ENCODE measurements at regions not wholly inside any gene's neighbourhood (a gene's known extent, or its start where the extent isn't known, plus 50 kb on each side); places are given as distances from the start of the nearest gene placed in this dataset.

DNA sequence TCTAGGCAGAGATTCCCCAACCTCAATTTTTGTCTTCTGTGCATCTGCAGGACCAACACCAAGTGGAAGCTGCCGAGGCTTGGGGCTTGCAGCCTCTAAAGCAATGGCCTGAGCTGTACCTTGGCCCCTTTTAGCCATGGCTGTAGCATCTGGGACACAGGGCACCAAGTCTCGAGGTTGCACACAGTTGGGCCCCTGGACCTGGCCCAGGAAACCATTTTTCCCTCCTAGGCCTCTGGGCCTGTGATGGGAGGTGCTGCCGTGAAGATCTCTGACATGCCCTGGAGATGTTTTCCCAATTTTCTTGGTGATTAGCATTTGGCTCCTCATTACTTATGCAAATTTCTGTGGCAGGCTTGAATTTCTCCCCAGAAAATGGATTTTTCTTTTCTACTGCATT, 105.7 kb upstream of the LDAH start:
- TF ChIP-seq, protein P1, sequence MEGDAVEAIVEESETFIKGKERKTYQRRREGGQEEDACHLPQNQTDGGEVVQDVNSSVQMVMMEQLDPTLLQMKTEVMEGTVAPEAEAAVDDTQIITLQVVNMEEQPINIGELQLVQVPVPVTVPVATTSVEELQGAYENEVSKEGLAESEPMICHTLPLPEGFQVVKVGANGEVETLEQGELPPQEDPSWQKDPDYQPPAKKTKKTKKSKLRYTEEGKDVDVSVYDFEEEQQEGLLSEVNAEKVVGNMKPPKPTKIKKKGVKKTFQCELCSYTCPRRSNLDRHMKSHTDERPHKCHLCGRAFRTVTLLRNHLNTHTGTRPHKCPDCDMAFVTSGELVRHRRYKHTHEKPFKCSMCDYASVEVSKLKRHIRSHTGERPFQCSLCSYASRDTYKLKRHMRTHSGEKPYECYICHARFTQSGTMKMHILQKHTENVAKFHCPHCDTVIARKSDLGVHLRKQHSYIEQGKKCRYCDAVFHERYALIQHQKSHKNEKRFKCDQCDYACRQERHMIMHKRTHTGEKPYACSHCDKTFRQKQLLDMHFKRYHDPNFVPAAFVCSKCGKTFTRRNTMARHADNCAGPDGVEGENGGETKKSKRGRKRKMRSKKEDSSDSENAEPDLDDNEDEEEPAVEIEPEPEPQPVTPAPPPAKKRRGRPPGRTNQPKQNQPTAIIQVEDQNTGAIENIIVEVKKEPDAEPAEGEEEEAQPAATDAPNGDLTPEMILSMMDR (IDR thresholded peaks at IDR 0.05): no peak
- no peak for TF ChIP-seq ZFX (IDR thresholded peaks at IDR 0.05; ENCODE audit: borderline replicate concordance)
